SK-N-SH (cell line): ENCODE measurements at regions not wholly inside any gene's neighbourhood (a gene's known extent, or its start where the extent isn't known, plus 50 kb on each side); places are given as distances from the start of the nearest gene placed in this dataset.
A peak's percentile ranks its signal among the peaks of the same experiment; 100 is the strongest.
"Not testable (repeated sequence)": the region's sequence is repeated elsewhere in the genome, so short reads cannot be mapped to it uniquely, and the experiment has no call there.

Experiments used
- CTCF ChIA-PET: fragments of 300-600, 350-600 bp; formaldehyde crosslinking; extraction: SDS; loops from one replicate; lab custom pipeline; 2021; lab: Yijun Ruan, JAX
- POLR2A ChIA-PET: fragments of 350-600 bp; sonication (Branson Sonifier 250); formaldehyde crosslinking; extraction: SDS; loops from one replicate; lab custom pipeline; 2020; ENCODE audit warnings: antibody characterized with exemption, inconsistent platforms; lab: Yijun Ruan, JAX
- DNase-seq: peaks from one replicate; pipeline ENCODE4 v3.0.0; 2012
- H2AFZ ChIP-seq: fragments of 200-600 bp; sonication (generic); 2 replicates; pipeline ENCODE4 v1.8.1; 2016; ENCODE audit warnings: antibody characterized with exemption, mild to moderate bottlenecking, low read depth
- H3F3A ChIP-seq: fragments of 200-600 bp; sonication (generic); replicated peaks from 2 replicates; pipeline ENCODE3; 2016; ENCODE audit warnings: antibody characterized with exemption, mild to moderate bottlenecking; ENCODE audit not compliant: insufficient read depth
- H3K27ac ChIP-seq, 2 experiments: fragments of 200-500 bp in 1 of 2; fragments of 200-600 bp in 1 of 2; sonication (Bioruptor generic) in 1 of 2; sonication (generic), shearing (Covaris generic) in 1 of 2; 2 replicates each; pipeline versions ENCODE4 v1.5.1 to v1.6.1; 2014 to 2016; ENCODE audit warnings: low read depth in 2 of 2, inconsistent platforms in 1 of 2, low read length in 1 of 2, mild to moderate bottlenecking in 1 of 2, mixed read lengths in 1 of 2
- H3K27me3 ChIP-seq: fragments of 200-600 bp; sonication (generic), shearing (Covaris generic); 2 replicates; pipeline ENCODE4 v1.6.1; 2016; ENCODE audit warnings: mixed run types; ENCODE audit not compliant: insufficient read depth
- H3K36me3 ChIP-seq, 2 experiments: fragments of 200-500 bp in 1 of 2; fragments of 200-600 bp in 1 of 2; sonication (Bioruptor generic) in 1 of 2; sonication (generic) in 1 of 2; replicated peaks in 1 of 2; 2 replicates each; pipeline versions ENCODE3 to v1.5.1; 2014 to 2016; ENCODE audit warnings: low read length in 1 of 2, mild to moderate bottlenecking in 1 of 2; ENCODE audit not compliant: insufficient read depth in 2 of 2, control insufficient read depth in 1 of 2
- H3K4me1 ChIP-seq, 2 experiments: fragments of 200-500 bp in 1 of 2; fragments of 200-600 bp in 1 of 2; sonication (Bioruptor generic) in 1 of 2; sonication (generic), shearing (Covaris generic) in 1 of 2; 2 replicates each; pipeline versions ENCODE4 v1.5.1 to v1.6.1; 2014 to 2016; ENCODE audit warnings: low read depth in 1 of 2, low read length in 1 of 2, mixed run types in 1 of 2; ENCODE audit not compliant: insufficient read depth in 2 of 2, control insufficient read depth in 1 of 2
- H3K4me2 ChIP-seq: fragments of 200-600 bp; sonication (generic), shearing (Covaris generic); 2 replicates; pipeline ENCODE4 v1.6.1; 2017; ENCODE audit warnings: mixed run types
- H3K4me3 ChIP-seq, 2 experiments: fragments of 200-500 bp in 1 of 2; fragments of 200-600 bp in 1 of 2; sonication (Bioruptor generic) in 1 of 2; sonication (generic), shearing (Covaris generic) in 1 of 2; 2 replicates each; pipeline versions ENCODE4 v1.5.1 to v1.8.1; 2014 to 2016; ENCODE audit warnings: low read depth in 2 of 2, inconsistent platforms in 1 of 2, low read length in 1 of 2, mild to moderate bottlenecking in 1 of 2, mixed read lengths in 1 of 2, moderate library complexity in 1 of 2
- H3K79me2 ChIP-seq: fragments of 200-600 bp; sonication (generic); 2 replicates; pipeline ENCODE4 v1.8.1; 2017; ENCODE audit warnings: mild to moderate bottlenecking; ENCODE audit not compliant: insufficient read depth
- H3K9ac ChIP-seq: fragments of 200-600 bp; sonication (generic); 2 replicates; pipeline ENCODE4 v1.6.1; 2017; ENCODE audit warnings: mixed run types
- H3K9me2 ChIP-seq: fragments of 200-600 bp; sonication (generic); 2 replicates; pipeline ENCODE4 v1.6.1; 2017; ENCODE audit warnings: mixed run types
- H3K9me3 ChIP-seq: fragments of 200-600 bp; sonication (generic); 2 replicates; pipeline ENCODE4 v1.6.1; 2017; ENCODE audit warnings: mixed run types, mild to moderate bottlenecking, moderate library complexity
- H4K20me1 ChIP-seq: fragments of 200-600 bp; sonication (generic); 2 replicates; pipeline ENCODE4 v1.6.1; 2017; ENCODE audit warnings: mild to moderate bottlenecking, mixed run types; ENCODE audit not compliant: insufficient read depth
- CHD2 ChIP-seq: fragments of 150-350 bp; IDR thresholded peaks from 2 replicates; pipeline ENCODE4 v1.6.1; 2018; ENCODE audit warnings: low read length; ENCODE audit not compliant: partially characterized antibody
- ELF1 ChIP-seq: IDR thresholded peaks from 2 replicates; pipeline ENCODE4 v1.4.0; 2012
- FOSL2 ChIP-seq: IDR thresholded peaks from 2 replicates; pipeline ENCODE4 v1.4.0; 2012; ENCODE audit warnings: low read depth, mild to moderate bottlenecking, moderate library complexity, borderline replicate concordance
- GATA2 ChIP-seq: sonication (generic); formaldehyde crosslinking; IDR thresholded peaks from 2 replicates; pipeline ENCODE4 v1.5.0; 2020; ENCODE audit warnings: mild to moderate bottlenecking, missing genetic modification reagents
- IRF3 ChIP-seq: fragments of 150-350 bp; IDR thresholded peaks from 2 replicates; pipeline ENCODE4 v1.6.1; 2016; ENCODE audit warnings: mild to moderate bottlenecking, low read depth, low read length
- MAX ChIP-seq: IDR thresholded peaks from 2 replicates; pipeline ENCODE4 v1.4.0; 2012; ENCODE audit warnings: low read depth
- MXI1 ChIP-seq: IDR thresholded peaks from 2 replicates; pipeline ENCODE4 v1.6.1; 2012; ENCODE audit warnings: mild to moderate bottlenecking, low read depth, low read length, improper control_type of control experiment
- NFIC ChIP-seq: IDR thresholded peaks from 2 replicates; pipeline ENCODE4 v1.4.0; 2012; ENCODE audit warnings: borderline replicate concordance
- POLR2AphosphoS5 ChIP-seq: IDR thresholded peaks from 2 replicates; pipeline ENCODE4 v1.6.1; 2012; ENCODE audit warnings: low read depth, low read length
- RXRA ChIP-seq: IDR thresholded peaks from 2 replicates; pipeline ENCODE4 v1.4.0; 2012; ENCODE audit warnings: low read depth, mild to moderate bottlenecking, borderline replicate concordance
- SMC3 ChIP-seq: IDR thresholded peaks from 2 replicates; pipeline ENCODE4 v1.6.1; 2012; ENCODE audit warnings: low read depth, low read length, improper control_type of control experiment
- TAF1 ChIP-seq: IDR thresholded peaks from 2 replicates; pipeline ENCODE4 v1.6.1; 2012; ENCODE audit warnings: low read depth, mild to moderate bottlenecking, low read length, moderate library complexity, borderline replicate concordance
- TCF12 ChIP-seq: IDR thresholded peaks from 2 replicates; pipeline ENCODE4 v1.4.0; 2012
- USF2 ChIP-seq: fragments of 150-350 bp; IDR thresholded peaks from 2 replicates; pipeline ENCODE4 v1.6.1; 2017; ENCODE audit warnings: antibody characterized with exemption, low read length, low read depth, borderline replicate concordance
- YY1 ChIP-seq: IDR thresholded peaks from 2 replicates; pipeline ENCODE4 v1.4.0; 2012; ENCODE audit warnings: low read depth, mild to moderate bottlenecking
- ZBTB33 ChIP-seq: IDR thresholded peaks from 2 replicates; pipeline ENCODE4 v1.4.0; 2012; ENCODE audit warnings: low read depth, borderline replicate concordance
- WGBS: methylation state at CpG from one replicate; pipeline ENCODE4 v1.1.6; 2017; ENCODE audit warnings: low lambda C conversion rate; 5-methylcytosine and 5-hydroxymethylcytosine counted together

- TF ChIP-seq ZBTB33, result no peak
- TF ChIP-seq CHD2, result no peak
- peak; percentile 62 for TF ChIP-seq GATA2
- no peak for TF ChIP-seq USF2
- no peak for TF ChIP-seq NFIC
- no peak for TF ChIP-seq POLR2AphosphoS5
- no peak for TF ChIP-seq SMC3
- no peak for TF ChIP-seq TCF12
- TF ChIP-seq IRF3, result no peak
- TF ChIP-seq MXI1, result no peak; the same call in 1 of the 2 replicates
- TF ChIP-seq RXRA, result no peak
- no peak for TF ChIP-seq YY1
- TF ChIP-seq TAF1, result no peak
- TF ChIP-seq FOSL2, result no peak
- no peak for TF ChIP-seq ELF1
These were observed 114.4 kb downstream of the ZNF664 start (continued) for GRCh38 chr12:124087266-124088051.

- CTCF ChIA-PET, result interaction anchor here (1.0 to 2.0 kb wide), 2 partner anchors 23 to 56 kb away, joined by 4 to 6 read pairs; no protein-coding TSS in a partner anchor
- POLR2A ChIA-PET, result no interaction called here
- H3K4me3 ChIP-seq, result no peak overlapping the region
These were observed 115.3 kb downstream of the ZNF664 start for GRCh38 chr12:124088217-124088907.

GRCh38 chr12:124089181-124089914 is 116.3 kb downstream of the ZNF664 start:
- H3K4me3 ChIP-seq, DNase-seq, H3K9me2 ChIP-seq, H3K27ac ChIP-seq, H3K9ac ChIP-seq, H2AFZ ChIP-seq, H3K36me3 ChIP-seq, H3K79me2 ChIP-seq, POLR2A ChIA-PET, H4K20me1 ChIP-seq, H3K9me3 ChIP-seq, H3K27me3 ChIP-seq, H3F3A ChIP-seq, H3K4me2 ChIP-seq: not testable (repeated sequence)
- peaks cover 0 to 16% of the 10 kb centered on the region in 2 experiments; a peak in 1 of 4 replicates for H3K4me1 ChIP-seq
- CTCF ChIA-PET, result interaction anchor here (0.5 kb wide), 1 partner anchor 684 kb away, joined by 3 read pairs; no protein-coding TSS in a partner anchor
- WGBS, result 60% methylated on average over 6 of the region's 11 CpGs

More at GRCh38 chr12:124088217-124088907, 115.3 kb downstream of the ZNF664 start:
- H3K9me3 ChIP-seq, result no peaks in the 10 kb centered on the region
- no peak overlapping the region for H2AFZ ChIP-seq
- peaks cover 0 to 16% of the 10 kb centered on the region in 2 experiments; a peak in 1 of 4 replicates for H3K4me1 ChIP-seq
- no peak overlapping the region for H3K9ac ChIP-seq
- H4K20me1 ChIP-seq, result no peaks in the 10 kb centered on the region
- peak overlapping the region in 1 of 2 experiments; percentile 24; a peak in 1 of 4 replicates for H3K27ac ChIP-seq
- no peak overlapping the region for H3K4me2 ChIP-seq
- H3K36me3 ChIP-seq, result no peaks in the 10 kb centered on the region
- H3K79me2 ChIP-seq, result no peaks in the 10 kb centered on the region
- WGBS, result 50% methylated on average over 16 of the region's 16 CpGs
- TF ChIP-seq RXRA (no peak), MAX (no peak)
- TF ChIP-seq, all 33 proteins: peak for 0
- Histone ChIP-seq H3K9me2 (no peaks in the 10 kb centered on the region), H3F3A (no peaks in the 10 kb centered on the region), H3K27me3 (no peaks in the 10 kb centered on the region)
- peak; percentile 55 for DNase-seq
